ENCODE measurements at regions not wholly inside any gene's neighbourhood (a gene's known extent, or its start where the extent isn't known, plus 50 kb on each side); places are given as distances from the start of the nearest gene placed in this dataset.

GRCh38 chr6:134588267-134588666 lies 270.4 kb upstream of the SGK1 start:
- H3K9me3 Mint-ChIP-seq: no peaks in the 10 kb centered on the region
- peak overlapping the region; percentile 47 for H3K27ac Mint-ChIP-seq
- peaks cover 17% of the 10 kb centered on the region for H3K36me3 Mint-ChIP-seq (ENCODE audit: low read depth)
- H3K4me1 Mint-ChIP-seq (ENCODE audit: low read depth): peaks cover 35% of the 10 kb centered on the region
- no peaks in the 10 kb centered on the region; the same call in 1 of the 2 replicates for H3K27me3 Mint-ChIP-seq (ENCODE audit: insufficient read depth)
- TF ChIP-seq, protein P1, sequence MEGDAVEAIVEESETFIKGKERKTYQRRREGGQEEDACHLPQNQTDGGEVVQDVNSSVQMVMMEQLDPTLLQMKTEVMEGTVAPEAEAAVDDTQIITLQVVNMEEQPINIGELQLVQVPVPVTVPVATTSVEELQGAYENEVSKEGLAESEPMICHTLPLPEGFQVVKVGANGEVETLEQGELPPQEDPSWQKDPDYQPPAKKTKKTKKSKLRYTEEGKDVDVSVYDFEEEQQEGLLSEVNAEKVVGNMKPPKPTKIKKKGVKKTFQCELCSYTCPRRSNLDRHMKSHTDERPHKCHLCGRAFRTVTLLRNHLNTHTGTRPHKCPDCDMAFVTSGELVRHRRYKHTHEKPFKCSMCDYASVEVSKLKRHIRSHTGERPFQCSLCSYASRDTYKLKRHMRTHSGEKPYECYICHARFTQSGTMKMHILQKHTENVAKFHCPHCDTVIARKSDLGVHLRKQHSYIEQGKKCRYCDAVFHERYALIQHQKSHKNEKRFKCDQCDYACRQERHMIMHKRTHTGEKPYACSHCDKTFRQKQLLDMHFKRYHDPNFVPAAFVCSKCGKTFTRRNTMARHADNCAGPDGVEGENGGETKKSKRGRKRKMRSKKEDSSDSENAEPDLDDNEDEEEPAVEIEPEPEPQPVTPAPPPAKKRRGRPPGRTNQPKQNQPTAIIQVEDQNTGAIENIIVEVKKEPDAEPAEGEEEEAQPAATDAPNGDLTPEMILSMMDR (IDR thresholded peaks at IDR 0.05): no peak
- no peak for DNase-seq
- H3K4me3 Mint-ChIP-seq: no peak overlapping the region

GRCh38 chr6:134585517-134585873 lies 267.6 kb upstream of the SGK1 start:
- Mint-ChIP-seq H3K27ac (no peak overlapping the region), H3K9me3 (no peaks in the 10 kb centered on the region), H3K4me3 (no peak overlapping the region), H3K4me1 (ENCODE audit: low read depth) (peaks cover 26% of the 10 kb centered on the region), H3K27me3 (ENCODE audit: insufficient read depth) (no peaks in the 10 kb centered on the region), H3K36me3 (ENCODE audit: low read depth) (peaks cover 13% of the 10 kb centered on the region)
- TF ChIP-seq, protein P1 (IDR thresholded peaks at IDR 0.05): no peak
- no peak for DNase-seq

DNA sequence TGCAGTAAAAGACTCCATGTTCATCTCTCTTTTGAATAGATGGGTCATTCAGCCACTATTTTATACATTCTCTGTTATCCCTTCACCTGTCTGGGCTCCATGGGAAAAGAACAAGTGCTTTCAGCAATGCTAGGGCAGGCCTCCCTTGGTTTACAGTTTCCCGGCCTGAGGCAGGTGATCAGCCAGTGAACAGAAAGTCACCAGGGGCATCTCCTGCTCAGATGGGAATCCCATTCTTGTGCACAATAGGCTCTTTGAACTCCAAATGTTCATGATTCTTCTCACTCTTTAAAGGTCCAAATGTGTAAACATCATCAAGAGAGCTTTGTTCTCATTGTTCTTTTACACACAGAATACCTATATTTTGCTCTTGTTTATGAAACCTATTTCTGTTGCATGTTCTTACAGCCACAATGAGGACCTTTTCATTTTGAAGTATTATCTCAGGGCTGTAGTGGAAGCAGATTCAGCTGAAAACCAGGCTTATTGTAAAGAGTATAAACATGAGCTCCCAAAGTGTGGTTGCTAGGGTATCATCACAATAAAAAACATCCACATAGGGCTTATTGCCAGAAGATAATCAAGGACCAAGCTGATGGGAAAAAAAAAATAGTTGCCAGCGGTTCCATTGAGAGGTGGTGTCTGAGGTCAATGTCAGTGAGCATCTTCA lies 267.1 kb upstream of the SGK1 start:
- Mint-ChIP-seq H3K4me3 (no peak overlapping the region), H3K27me3 (ENCODE audit: insufficient read depth) (no peaks in the 10 kb centered on the region), H3K27ac (no peak overlapping the region), H3K9me3 (no peaks in the 10 kb centered on the region), H3K4me1 (ENCODE audit: low read depth) (peaks cover 20% of the 10 kb centered on the region), H3K36me3 (ENCODE audit: low read depth) (peaks cover 13% of the 10 kb centered on the region; the same call in 1 of the 2 replicates)
- TF ChIP-seq, protein P1 (IDR thresholded peaks at IDR 0.05): no peak
- DNase-seq: no peak

DNA sequence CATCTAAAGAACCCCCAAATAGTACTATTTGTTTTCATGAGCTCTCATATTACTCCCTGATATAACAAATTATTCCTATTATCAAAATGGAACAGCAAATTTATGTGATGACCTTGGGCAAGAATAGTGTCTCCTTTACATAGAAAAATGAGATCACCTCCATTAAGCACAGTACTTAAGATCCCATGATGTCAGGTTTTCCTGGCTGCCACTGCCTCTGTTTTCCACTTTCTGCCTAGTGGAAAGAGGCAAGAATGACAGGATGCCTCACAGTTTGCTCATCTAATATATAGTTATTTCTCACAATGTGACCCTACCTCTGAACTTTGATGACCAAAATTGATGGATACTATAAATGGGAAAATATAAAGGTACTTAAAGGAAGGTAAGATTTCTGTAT lies 260.1 kb upstream of the SGK1 start:
- TF ChIP-seq, protein P1 (IDR thresholded peaks at IDR 0.05): peak; percentile 50
- H3K36me3 Mint-ChIP-seq (ENCODE audit: low read depth): no peaks in the 10 kb centered on the region
- DNase-seq: peak; percentile 21
- H3K9me3 Mint-ChIP-seq: no peaks in the 10 kb centered on the region
- no peak overlapping the region for H3K27ac Mint-ChIP-seq
- H3K27me3 Mint-ChIP-seq (ENCODE audit: insufficient read depth): no peaks in the 10 kb centered on the region
- H3K4me1 Mint-ChIP-seq (ENCODE audit: low read depth): no peaks in the 10 kb centered on the region
- no peak overlapping the region for H3K4me3 Mint-ChIP-seq

DNA sequence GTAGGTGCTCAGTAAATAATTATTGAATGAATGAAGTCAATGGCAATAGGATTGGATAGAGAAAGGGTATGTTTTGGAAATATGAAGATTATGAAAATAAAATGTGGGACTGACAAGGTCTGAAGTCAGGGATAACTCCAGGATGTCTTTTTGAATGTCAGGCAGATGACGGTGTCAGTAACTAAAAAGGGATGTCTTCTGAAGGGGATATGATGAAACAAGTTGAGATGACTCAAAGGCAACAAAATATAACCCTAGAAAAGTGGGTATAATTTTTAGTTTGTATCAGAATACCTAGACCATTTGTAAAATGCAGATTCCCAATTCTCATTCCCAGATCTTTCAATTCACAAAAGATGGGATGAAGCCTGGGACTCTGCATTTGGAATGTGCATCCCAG lies 257.3 kb upstream of the SGK1 start:
- TF ChIP-seq, protein P1 (IDR thresholded peaks at IDR 0.05): no peak
- H3K27ac Mint-ChIP-seq: no peak overlapping the region
- no peaks in the 10 kb centered on the region; the same call in 1 of the 2 replicates for H3K4me1 Mint-ChIP-seq (ENCODE audit: low read depth)
- H3K9me3 Mint-ChIP-seq: no peaks in the 10 kb centered on the region
- peaks cover 11% of the 10 kb centered on the region; the same call in 1 of the 2 replicates for H3K36me3 Mint-ChIP-seq (ENCODE audit: low read depth)
- DNase-seq: no peak
- H3K4me3 Mint-ChIP-seq: no peak overlapping the region
- peaks cover 4% of the 10 kb centered on the region; the same call in 1 of the 2 replicates for H3K27me3 Mint-ChIP-seq (ENCODE audit: insufficient read depth)

All from HFFc6 (cell line).